HL-60/S4 treated with retinoic acid at 250 ng/mL for 4 days and 3 days (cell line): ENCODE measurements at regions not wholly inside any gene's neighbourhood (a gene's known extent, or its start where the extent isn't known, plus 50 kb on each side); places are given as distances from the start of the nearest gene placed in this dataset.
"Not testable (repeated sequence)": the region's sequence is repeated elsewhere in the genome, so short reads cannot be mapped to it uniquely, and the experiment has no call there.

Experiments
- in situ Hi-C: fragments of 300-500 bp; cut with MboI; formaldehyde crosslinking; loops from 2 replicates; pipeline ENCODE4 v1.7.0; 2022; ENCODE audit warnings: low sequenced_read_pairs

DNA sequence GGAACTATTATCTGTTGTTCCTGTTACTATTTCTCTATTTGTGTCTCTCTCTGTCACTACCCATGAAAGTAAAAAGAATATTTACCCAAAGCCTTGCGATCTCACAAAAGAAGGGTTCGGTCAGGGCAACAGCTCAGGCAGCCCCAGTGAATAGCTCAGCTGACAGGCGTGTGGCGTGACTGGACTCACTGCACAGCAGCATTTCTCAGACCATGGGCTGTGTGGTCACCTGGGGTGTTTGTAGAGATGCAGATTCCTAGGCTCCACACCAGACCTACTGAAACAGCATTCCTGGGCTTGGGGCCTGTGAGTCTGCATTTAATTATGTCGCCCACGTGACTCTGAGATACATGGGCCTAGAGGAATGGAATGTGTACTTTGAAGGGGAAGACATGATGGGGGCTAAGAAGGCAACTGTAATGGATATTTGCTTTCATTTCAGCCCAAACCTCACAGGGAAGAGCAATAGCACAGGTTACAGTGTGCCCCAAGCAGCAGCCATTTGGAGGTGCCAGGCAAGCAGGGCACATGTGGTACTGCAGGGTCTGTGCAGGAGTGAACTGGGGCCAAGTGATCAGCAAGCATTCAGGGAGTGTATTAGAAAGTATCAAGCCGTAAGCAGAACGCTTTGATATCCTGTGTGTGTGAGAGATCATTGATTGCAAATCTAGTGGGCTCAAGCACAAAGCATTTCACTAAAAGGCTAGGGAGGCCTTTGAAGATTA, 90.4 kb upstream of the RBMS1 start:
- in situ Hi-C loops: no loop called here

DNA sequence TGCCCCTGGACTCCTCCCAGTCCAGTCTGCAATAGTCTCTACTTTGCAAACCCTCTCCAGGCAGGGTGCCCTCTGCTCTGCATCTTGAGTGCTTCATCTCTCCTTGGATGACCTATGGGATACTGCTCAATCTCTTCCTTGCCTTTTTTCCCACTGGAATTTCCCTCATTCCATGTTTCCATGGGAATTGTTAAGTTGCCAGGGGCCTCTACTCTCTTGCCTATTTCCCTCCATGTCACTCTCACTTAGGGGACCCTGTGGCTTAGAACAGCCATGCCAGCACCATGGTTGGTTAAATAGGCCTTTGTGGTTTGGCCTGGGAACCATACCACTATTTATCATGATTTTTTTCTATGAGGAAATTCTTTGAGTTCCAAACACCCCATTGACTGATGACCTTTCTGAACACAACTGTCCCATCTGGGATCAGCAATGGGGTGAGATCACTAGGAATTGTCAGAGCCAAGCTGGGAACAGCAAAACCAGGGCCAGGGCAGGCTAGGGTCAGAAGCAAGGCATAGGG, 91.4 kb upstream of the RBMS1 start:
- in situ Hi-C loops: no loop called here

DNA sequence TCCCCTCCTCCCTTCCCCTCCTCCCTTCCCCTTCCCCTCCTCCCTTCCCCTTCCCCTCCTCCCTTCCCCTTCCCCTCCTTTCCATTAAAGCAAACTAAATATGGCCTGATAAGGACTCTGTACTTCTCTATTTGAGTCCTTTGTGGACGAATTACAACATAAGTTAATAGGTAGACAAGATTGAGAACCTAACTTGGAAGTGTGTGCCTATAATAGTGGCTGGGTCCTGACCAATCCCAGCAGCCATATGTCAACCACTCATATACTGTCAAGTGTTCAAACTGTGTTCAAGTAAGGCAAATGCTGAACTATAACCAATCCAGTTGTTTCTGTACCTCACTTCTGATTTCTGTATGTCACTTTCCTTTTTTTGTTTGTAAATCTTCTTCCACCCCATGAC, 97.1 kb upstream of the RBMS1 start:
- in situ Hi-C loops: no loop called here

DNA sequence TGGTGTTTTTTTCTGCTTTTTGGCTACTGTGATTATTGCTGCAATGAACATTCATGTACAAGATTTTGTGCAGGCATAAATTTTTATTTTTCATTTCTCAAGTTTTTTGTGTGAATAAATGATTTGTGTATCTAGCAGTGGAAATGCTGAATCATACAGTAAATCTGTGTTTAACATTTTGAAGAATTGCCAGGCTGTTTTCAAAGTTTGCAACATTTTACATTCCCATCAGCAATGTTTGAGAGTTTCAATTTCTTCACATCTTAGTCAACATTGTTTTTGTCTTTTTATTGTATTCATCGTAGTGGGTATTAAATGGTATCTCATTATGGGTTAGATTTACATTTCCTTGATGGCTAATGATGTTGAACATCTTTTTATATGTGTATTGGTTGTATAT, 98.8 kb upstream of the RBMS1 start:
- in situ Hi-C loops: no loop called here

DNA sequence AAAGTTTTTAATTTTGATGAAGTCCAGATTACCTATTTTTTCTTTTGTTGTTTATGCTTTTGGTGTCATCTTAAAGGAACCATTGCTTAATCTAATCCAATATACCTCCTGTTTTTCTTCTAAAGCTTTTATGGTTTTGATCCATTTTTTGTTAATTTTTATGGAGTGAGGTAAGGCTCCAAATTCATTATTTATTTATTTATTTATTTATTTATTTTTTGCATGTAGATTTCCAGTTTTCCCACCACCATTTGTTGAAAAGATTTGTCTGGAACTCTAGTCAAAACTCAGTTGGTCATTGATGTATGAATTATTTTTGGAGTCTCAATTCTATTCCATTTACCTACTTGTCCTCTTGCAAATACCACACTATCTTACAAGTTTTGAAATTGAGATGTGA, 99.4 kb upstream of the RBMS1 start:
- in situ Hi-C loops: no loop called here

DNA sequence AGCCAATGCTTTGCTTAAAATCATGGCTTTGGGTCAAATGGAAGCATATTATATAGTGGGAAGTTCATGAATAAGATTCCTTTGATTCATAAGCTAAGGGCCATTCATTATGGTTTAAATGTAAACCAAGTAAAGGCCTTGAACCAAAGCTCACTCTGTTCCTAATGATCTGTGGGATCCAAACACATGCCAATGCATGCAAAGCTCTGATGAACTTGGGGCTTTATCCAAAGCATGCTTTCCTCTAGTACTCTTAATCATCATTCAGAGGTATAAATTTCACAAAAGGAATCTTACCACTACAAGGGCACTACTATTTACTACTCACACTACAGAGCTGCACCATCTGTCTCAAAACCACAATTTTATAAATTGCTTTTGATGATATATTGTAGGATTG, 102.8 kb upstream of the RBMS1 start:
- in situ Hi-C loops: no loop called here

DNA sequence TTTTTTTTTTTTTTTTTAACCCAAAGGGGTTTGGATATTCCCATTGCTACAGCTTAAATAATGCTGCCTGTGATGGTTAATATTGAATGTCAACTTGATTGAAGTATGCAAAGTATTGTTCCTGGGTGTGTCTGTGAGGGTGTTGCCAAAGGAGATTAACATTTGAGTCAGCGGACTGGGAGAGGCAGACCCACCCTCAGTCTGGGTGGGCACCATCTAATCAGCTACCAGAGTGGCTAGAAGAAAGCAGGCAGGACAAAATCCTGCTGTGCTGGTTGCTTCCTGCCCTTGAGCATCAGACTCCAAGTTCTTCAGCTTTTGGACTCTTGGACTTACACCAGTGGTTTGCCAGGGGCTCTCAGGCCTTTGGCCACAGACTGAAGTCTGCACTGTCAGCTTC, 106.8 kb upstream of the RBMS1 start:
- in situ Hi-C loops: not testable (repeated sequence)

DNA sequence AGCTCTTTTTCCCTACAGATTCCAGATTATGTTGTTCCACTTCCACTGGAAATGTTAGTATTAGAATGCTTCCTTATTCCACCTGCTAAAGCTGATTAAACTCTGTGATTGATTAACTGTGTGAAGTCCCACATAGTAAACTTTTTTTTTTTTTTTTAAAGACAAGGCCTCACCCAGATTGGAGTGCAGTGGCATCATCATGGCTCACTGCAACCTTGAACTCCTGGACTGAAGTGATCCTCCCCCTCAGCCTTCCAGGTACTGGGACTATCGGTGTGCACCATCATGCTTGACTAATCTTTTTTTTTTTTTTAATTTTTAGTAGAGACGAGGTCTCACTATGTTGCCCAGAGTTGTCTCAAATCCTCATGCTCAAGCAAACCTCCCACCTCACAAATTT, 108.5 kb upstream of the RBMS1 start:
- in situ Hi-C loops: no loop called here

DNA sequence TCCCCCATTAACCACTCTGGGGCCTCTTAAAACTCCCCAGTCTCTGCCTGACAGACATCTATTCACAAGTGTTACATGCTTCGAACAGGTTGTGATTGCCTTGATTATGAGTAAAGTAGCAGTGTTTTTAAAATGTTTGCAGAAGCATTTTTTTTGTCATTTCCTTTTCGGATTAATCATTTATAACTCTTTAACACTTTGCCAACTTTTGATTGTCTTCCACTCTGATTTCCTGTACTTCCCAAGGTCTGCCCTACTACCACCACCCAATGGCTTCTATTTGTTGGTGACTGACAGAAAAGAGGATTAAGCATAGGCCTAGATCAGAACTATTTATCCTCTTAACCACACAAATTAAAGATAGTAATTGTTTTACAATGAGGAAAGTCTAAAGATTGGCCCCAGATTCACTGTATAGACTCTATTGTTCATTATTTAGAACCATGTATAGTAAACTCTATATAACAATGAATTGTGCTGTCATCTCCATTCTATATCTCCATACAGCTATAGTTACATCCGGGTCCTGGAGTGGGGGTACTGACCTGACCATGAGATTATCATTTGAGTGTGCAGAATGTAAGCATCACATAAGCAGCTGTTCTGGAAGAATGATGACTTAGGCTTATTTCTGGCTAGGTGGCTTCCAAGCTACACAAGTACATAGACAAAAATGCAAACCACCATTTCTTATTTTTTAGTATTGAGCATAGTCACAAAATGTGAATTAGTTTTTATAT, 110.3 kb upstream of the RBMS1 start:
- in situ Hi-C loops: no loop called here

DNA sequence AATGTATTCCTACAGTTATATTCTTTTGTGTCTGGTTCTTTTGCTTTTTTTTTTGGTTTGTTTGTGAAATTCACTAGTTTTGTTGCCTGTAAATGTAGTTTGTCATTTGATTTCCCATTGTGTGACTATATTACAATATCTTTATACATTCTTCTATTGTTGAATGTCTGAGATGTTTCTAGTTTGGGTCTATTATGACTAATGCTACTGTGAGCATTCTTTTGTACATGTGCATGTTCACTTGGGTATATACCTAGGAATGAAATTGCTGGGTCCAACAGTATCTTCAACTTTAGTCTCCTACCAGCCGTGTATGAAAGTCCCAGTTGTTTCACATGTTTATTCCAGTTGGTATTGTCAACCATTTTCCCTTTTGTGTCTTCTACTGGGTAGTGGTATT, 112.7 kb upstream of the RBMS1 start:
- in situ Hi-C loops: no loop called here

DNA sequence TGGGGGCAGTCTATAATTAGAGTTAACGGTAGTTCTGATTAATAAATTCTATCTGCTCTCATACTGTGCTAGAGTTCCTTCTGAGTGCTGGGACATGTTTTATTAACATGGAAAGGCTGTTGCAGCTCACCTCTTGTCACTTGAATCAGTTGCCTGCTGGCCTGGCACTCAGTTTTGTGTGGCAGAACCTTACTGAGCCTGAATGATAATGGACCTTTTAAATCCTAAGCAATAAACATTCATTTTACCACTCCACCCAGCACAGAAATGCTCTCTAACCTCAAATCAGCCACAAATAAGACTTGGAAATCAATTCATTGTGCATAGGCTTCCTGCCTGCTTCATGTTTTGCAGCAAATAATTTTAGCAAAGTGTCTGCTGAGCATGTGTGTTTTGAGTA, 115.0 kb upstream of the RBMS1 start:
- in situ Hi-C loops: no loop called here

DNA sequence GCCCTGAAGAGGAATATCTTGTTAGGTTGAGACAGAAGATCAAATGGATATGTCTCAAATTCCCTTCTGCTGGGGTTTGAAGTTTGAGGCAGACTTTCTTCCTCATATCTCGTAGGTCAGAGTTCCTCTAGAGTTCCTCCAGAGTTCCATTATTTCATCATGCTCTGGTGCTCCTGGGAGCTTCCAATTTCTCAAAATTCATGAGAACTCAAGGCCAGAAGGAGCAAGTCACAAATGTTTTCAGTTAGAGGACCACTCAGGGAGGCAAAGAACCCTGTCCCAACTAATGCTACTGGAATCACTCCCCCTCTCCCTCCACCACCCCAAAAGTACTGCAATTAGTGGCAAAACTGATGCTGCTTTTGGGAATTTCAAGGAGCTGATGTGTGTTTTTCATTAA, 115.7 kb upstream of the RBMS1 start:
- in situ Hi-C loops: no loop called here

DNA sequence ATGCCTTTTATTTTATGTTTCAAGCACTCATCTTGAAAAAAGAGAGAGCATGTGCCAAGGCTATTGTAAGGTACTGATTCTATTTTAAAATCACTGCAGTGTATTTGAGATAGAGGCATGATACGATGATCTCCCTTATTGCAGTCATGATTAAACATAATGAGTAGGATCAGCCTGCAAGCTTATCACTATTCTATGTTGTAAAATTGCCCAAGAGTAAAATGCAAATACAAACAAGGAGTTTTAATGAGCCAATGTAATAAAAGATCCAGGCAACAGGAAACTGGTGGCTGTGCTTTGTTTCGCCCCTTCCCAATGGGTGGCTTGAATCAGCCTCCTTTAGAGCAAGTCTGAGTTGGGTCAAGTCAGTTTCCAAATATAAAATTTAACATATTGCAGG, 116.4 kb upstream of the RBMS1 start:
- in situ Hi-C loops: no loop called here

DNA sequence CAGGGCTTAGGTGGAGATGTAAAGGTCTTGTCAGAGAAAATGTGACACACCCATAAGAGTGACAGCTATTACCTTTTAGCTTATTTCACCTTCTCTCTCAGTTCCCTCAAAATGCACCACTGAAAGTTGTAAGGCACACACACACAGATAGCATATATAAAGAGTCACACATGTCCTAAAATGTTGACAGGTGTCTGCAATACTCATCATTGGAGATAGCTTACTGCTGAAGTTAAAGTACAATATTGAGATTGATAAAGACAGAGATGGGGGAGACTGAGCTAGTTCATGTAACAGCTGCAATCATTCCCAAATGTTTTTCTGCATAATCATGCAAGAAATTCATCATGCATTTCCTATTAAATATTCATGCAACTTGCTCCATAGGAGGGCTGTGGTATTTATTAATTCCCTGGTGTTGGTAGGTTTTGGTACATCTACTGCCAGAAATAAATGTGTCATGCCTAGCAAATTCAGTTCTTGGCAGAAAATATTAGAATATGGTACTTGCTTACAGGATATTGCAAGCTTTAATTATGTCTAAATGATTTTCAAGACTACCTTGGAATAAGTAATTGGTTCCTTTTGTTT, 118.8 kb upstream of the RBMS1 start:
- in situ Hi-C loops: no loop called here

DNA sequence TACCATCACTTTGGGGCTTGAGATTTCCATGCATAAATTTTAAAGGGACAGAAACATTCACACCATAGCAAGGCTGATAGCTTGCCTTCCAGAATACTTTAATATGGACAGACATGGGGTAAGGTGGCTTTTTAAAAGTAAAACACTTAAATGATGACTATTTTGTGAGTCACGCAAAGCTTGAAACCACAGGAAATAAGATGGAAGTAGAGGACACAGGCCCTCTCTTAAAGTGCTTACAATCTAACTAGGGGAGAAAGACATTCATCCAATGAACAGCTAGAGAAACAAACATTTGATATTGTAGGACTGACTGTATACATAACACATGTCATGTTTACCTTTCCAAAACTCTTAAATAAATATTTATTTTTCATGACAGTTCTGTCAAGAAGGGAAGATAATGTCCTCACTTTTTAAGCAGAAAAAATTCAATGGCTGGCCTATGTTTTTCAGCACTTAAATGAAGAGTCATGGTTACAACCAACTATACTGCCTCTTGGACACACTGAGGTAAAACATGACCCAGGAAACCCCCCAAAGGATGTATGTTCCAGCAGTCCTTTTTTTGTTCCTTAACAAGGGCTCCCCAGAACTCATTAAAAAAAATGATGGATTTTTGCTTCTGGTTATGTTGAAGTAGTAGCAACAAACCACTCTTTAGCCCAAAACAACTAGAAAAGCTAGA, 120.0 kb upstream of the RBMS1 start:
- in situ Hi-C loops: no loop called here

DNA sequence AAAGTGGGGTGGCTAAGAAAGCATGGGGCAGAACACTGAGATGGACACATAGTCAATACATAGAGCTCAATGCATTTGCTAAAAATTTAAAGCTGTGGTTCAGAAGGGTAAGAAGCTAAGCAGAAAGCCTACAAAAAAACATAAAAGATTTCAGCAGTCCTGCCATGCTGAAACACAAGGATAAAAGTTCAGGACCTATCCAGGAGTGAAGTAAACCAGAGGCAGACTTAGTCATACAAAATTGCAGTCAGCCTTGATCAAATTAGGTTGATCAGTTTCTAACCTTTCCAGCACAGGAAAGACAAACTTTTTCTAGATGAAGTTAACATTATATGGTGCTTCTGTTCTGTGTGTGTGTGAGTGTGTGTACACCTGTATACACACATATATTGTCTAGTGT, 120.8 kb upstream of the RBMS1 start:
- in situ Hi-C loops: no loop called here

DNA sequence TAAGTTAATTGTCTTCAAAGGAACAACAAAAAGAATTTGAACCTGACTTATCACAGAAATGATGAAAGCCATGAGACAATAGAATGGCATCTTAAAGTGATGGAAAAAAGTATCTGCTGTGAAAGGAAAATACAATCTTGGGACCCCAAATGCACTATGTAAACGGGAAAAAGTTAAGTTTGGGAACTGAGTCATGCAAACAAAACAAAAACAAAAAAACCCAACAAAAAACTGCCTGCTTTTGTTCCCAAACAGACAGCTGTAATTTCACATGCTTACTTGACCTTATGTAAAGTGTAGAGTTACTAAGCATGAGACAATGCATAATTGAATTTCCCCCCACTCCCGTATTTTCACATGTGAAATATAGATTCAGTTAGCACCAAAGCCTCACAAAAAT, 122.1 kb upstream of the RBMS1 start:
- in situ Hi-C loops: no loop called here

DNA sequence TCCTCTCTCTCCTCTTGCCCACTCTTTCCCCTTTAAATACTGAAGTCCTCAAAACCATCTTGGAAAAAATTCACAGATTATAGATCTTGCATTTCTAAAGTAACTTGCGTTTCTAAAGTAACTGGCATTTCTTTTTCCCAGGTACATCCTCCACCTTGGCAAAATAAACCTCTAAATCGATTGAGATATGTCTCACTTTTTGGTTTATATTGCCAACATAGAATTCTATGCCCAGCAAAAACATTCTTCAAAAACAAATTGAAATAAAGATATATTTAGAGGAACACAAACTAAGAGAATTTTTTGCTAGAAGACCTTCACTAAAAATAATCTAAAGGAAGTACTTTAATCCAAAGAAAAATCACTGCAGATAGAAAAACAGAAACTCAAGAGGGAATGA, 122.5 kb upstream of the RBMS1 start:
- in situ Hi-C loops: no loop called here

DNA sequence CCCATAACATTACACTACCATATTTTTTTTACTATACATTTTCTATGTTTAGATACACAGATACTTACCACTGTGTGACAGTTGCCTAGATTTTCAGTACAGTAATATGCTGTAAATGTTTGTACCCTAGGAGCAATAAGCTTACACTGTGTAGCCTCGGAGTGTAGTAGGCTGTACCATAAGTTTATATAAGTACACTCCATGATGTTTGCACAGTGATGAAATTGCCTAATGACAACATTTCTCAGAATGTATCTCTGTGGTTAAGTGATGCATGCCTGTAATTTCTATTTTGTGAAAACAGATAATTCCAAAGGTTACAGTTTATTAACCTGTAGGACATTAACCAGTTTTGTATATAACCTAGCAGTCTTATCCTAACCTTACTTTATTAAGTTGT, 128.1 kb upstream of the RBMS1 start:
- in situ Hi-C loops: no loop called here

DNA sequence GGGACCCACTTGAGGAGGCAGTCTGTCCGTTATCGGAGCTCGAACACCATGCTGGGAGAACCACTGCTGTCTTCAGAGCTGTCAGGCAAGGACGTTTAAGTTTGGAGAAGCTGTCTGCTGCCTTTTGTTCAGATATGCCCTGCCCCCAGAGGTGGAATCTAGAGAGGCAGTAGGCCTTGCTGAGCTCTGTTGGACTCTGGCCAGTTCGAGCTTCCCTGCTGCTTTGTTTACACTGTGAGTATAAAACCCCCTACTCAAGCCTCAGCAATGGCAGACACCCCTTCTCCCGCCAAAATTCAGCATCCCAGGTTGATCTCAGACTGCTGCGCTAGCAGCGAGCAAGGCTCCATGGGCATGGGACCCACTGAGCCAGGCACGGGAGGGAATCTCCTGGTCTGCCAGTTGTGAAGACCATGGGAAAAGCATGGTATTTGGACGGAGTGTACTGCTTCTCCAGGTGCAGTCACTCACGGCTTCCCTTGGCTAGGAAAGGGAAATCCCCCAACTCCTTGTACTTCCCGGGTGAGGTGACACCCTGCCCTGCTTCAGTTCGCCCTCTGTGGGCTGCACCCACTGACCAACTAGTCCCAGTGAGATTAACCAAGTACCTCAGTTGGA, 134.5 kb upstream of the RBMS1 start:
- in situ Hi-C loops: not testable (repeated sequence)

DNA sequence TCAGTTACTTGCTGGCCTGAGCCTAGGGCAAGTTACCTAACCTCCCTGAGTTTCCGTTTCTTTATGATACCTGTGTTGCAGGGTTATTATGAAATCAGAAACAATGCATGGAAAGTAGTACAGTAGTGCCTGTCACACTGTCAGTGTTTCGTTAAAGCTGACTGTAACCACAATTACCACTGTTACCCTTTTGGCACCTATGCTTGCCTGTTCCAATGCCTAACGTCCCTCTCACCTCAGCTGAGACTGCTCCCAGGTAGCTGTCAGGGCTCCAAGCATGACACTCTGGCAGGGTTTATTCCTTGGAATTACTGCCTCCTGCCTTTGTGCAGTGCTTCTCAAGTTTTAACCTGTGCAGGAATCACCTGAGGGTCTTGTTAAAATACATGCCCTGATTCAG, 135.2 kb upstream of the RBMS1 start:
- in situ Hi-C loops: no loop called here
